K562 (cell line): ENCODE measurements at regions not wholly inside any gene's neighbourhood (a gene's known extent, or its start where the extent isn't known, plus 50 kb on each side); places are given as distances from the start of the nearest gene placed in this dataset.
"Not testable (repeated sequence)": the region's sequence is repeated elsewhere in the genome, so short reads cannot be mapped to it uniquely, and the experiment has no call there.

ENCODE experiments used
- ATAC-seq: fragments of 200-7000 bp; cut with Tn5 transposase; 3 replicates; pipeline ENCODE4 v1.9.1; 2020; ENCODE audit warnings: moderate library complexity
- BruUV-seq: library from RNA; stranded (reverse); fragments of 400-500 nt; replicated peaks from 2 replicates; lab custom pipeline; 2021; lab: Mats Ljungman, UMichigan
- CTCF ChIA-PET: fragments of 300-600 bp; formaldehyde crosslinking; extraction: SDS; loops from one replicate; lab custom pipeline; 2021; ENCODE audit warnings: low intra/inter-chr PET ratio; lab: Yijun Ruan, JAX
- POLR2A ChIA-PET: fragments of 300-600, 350-650 bp; sonication (Branson Sonifier 250); formaldehyde crosslinking; extraction: SDS; loops from one replicate; lab custom pipeline; 2021; ENCODE audit warnings: antibody characterized with exemption, inconsistent platforms; lab: Yijun Ruan, JAX
- DNase-seq, 4 experiments: peaks; one replicate each; pipeline versions ENCODE4 v3.0.0 to v3.0.0-alpha.2; 2011 to 2018; ENCODE audit warnings: low spot score in 3 of 4, mixed read lengths in 3 of 4; ENCODE audit errors: extremely low read depth in 1 of 4
- FAIRE-seq: peaks from 2 replicates; lab custom pipeline; 2011; peaks lifted over from hg19 to GRCh38; lab: Jason Lieb, UNC
- H2AFZ ChIP-seq: 2 replicates; pipeline ENCODE4 v1.6.0; 2011; ENCODE audit warnings: low read depth, low read length, control low read depth, inconsistent platforms
- H3K27ac ChIP-seq: fragments of 200-600 bp; 3 replicates; pipeline ENCODE4 v1.8.0; 2011; ENCODE audit warnings: low read depth, mild to moderate bottlenecking, control low read depth, inconsistent platforms, low read length, moderate library complexity, mixed read lengths; ENCODE audit errors: extremely low read depth
- H3K27me3 ChIP-seq, 2 experiments: fragments of 300-600 bp in 1 of 2; 2 replicates in 1 of 2; 3 replicates in 1 of 2; pipeline versions ENCODE4 v1.6.0 to v1.8.0; 2011; ENCODE audit warnings: inconsistent platforms in 2 of 2, low read length in 2 of 2, mild to moderate bottlenecking in 1 of 2, mixed read lengths in 1 of 2, moderate library complexity in 1 of 2; ENCODE audit not compliant: control insufficient read depth in 2 of 2, insufficient read depth in 2 of 2
- H3K36me3 ChIP-seq: fragments of 300-600 bp; 3 replicates; pipeline ENCODE4 v1.8.0; 2011; ENCODE audit warnings: mild to moderate bottlenecking, low read length, inconsistent platforms; ENCODE audit not compliant: control insufficient read depth, insufficient read depth
- H3K4me1 ChIP-seq, 2 experiments: fragments of 200-600 bp in 1 of 2; replicated peaks in 1 of 2; 2 replicates in 1 of 2; 3 replicates in 1 of 2; pipeline versions ENCODE4 v1.5.1 to v1.8.0; 2011; ENCODE audit warnings: inconsistent platforms in 2 of 2, low read length in 2 of 2, mild to moderate bottlenecking in 1 of 2, mixed read lengths in 1 of 2, moderate library complexity in 1 of 2; ENCODE audit not compliant: control insufficient read depth in 2 of 2, insufficient read depth in 2 of 2
- H3K4me2 ChIP-seq: 2 replicates; pipeline ENCODE4 v1.6.1; 2011; ENCODE audit warnings: low read length, control low read depth, inconsistent platforms, mixed read lengths; ENCODE audit not compliant: insufficient read depth
- H3K4me3 ChIP-seq: fragments of 200-600 bp; sonication (generic), shearing (Covaris generic); 2 replicates; pipeline ENCODE4 v1.5.1; 2016; ENCODE audit warnings: control low read depth, inconsistent platforms
- H3K79me2 ChIP-seq: fragments of 200-600 bp; 3 replicates; pipeline ENCODE4 v1.8.0; 2011; ENCODE audit warnings: low read length, inconsistent platforms; ENCODE audit not compliant: control insufficient read depth, insufficient read depth
- H3K9ac ChIP-seq, 2 experiments: 2 replicates each; pipeline versions ENCODE4 v1.6.0 to v1.6.1; 2011; ENCODE audit warnings: low read depth in 2 of 2, low read length in 2 of 2, control low read depth in 1 of 2, inconsistent platforms in 1 of 2, mild to moderate bottlenecking in 1 of 2, mixed read lengths in 1 of 2; ENCODE audit not compliant: insufficient read depth in 1 of 2
- H3K9me1 ChIP-seq: one replicate; pipeline ENCODE4 v1.6.0; 2011; ENCODE audit warnings: inconsistent platforms, mild to moderate bottlenecking, low read length, moderate library complexity; ENCODE audit not compliant: control insufficient read depth, insufficient read depth
- H3K9me3 ChIP-seq: replicated peaks from 2 replicates; pipeline ENCODE4 v1.5.1; 2011; ENCODE audit warnings: low read depth, low read length, inconsistent platforms; ENCODE audit not compliant: control insufficient read depth, insufficient read depth
- H4K20me1 ChIP-seq: replicated peaks from 2 replicates; pipeline ENCODE4 v1.6.1; 2011; ENCODE audit warnings: low read length, inconsistent platforms, mixed read lengths; ENCODE audit not compliant: control insufficient read depth, insufficient read depth
- MEIS2 ChIP-seq: fragments of 450-650 bp; IDR thresholded peaks from 2 replicates; pipeline ENCODE4 v1.6.1; 2014; ENCODE audit warnings: mild to moderate bottlenecking; ENCODE audit not compliant: partially characterized antibody
- ZNF175 ChIP-seq: fragments of 200-800 bp; sonication (Bioruptor generic); IDR thresholded peaks from 2 replicates; pipeline ENCODE4 v1.6.1; 2016; ENCODE audit warnings: low read depth, mild to moderate bottlenecking, missing genetic modification characterization, missing compliant biosample characterization
- WGBS: fragments of 100-300 bp; shearing (Covaris generic); methylation state at CpG from one replicate; pipeline ENCODE4 v1.1.6; 2016; ENCODE audit warnings: low coverage, mixed read lengths; ENCODE audit not compliant: insufficient coverage; ENCODE audit errors: missing lambda C conversion rate; 5-methylcytosine and 5-hydroxymethylcytosine counted together
- in situ Hi-C: fragments of 300-500 bp; cut with MboI; formaldehyde crosslinking; loops from 4 replicates; pipeline ENCODE4 v1.15.0; 2018; ENCODE audit warnings: inconsistent platforms, mixed read lengths
- intact Hi-C: fragments of 100-400 bp; cut with micrococcal nuclease; formaldehyde crosslinking; loops from 2 replicates; pipeline ENCODE4 v1.14.2; 2022

DNA sequence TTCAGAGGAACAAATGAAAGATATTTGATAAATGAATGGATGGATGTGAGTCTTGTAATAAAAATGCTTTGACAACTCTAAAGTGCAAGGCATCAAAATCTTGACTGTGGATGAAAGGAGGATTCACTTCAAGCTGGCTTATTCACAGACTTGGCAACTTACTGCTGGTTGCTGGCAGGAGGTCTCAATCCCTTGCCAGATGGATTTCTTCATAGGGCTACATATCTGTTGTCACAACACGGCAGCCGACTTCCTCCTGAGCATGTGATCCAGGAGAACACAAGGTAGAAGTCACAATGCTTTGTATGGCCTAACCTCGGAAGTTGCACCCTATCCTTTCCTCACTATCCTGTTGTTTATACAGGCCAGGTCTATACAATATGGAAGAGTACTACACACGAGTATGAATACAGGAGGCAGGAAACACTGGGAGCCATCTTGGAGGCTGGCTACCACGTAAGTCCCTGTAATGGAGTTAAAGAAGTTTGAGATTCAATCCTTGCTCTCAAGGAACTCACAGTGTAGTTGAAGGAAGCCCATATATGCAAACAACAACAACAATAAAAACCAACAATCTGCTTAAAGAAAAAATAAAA lies 97.9 kb downstream of the ID4 start:
- Histone ChIP-seq H3K27me3 (no peaks in the 10 kb centered on the region), H3K9ac (no peak overlapping the region), H3K4me1 (no peaks in the 10 kb centered on the region), H3K79me2 (no peaks in the 10 kb centered on the region), H3K9me3 (no peaks in the 10 kb centered on the region; the same call in 1 of the 2 replicates), H3K4me3 (no peak overlapping the region), H2AFZ (no peak overlapping the region), H3K4me2 (no peak overlapping the region), H4K20me1 (no peaks in the 10 kb centered on the region), H3K9me1 (no peaks in the 10 kb centered on the region), H3K27ac (no peak overlapping the region), H3K36me3 (no peaks in the 10 kb centered on the region)
- DNase-seq: no peak
- no peak for FAIRE-seq
- 1% methylated on average over 5 of the region's 5 CpGs for WGBS
- in situ Hi-C loops: no loop called here
- no peak for TF ChIP-seq MEIS2
- peak; percentile 97 for TF ChIP-seq ZNF175
- ATAC-seq: no peak
- BruUV-seq: no TSS peak
- intact Hi-C loops: no loop called here
- POLR2A ChIA-PET: no interaction called here
- CTCF ChIA-PET: no interaction called here

DNA sequence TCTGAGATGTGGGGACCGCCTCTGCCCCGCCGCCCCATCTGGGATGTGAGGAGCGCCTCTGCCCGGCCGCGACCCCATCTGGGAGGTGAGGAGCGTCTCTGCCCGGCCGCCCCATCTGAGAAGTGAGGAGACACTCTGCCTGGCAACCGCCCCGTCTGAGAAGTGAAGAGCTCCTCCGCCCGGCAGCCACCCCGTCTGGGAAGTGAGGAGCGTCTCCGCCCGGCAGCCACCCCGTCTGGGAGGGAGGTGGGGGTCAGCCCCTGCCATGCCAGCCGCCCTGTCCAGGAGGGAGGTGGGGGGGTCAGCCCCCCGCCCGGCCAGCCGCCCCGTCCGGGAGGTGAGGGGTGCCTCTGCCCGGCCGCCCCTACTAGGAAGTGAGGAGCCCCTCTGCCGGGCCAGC lies 102.2 kb downstream of the ID4 start:
- H3K9me1 ChIP-seq, H3K27ac ChIP-seq, H3K36me3 ChIP-seq, in situ Hi-C loops, H3K4me2 ChIP-seq, H3K9me3 ChIP-seq, H4K20me1 ChIP-seq, FAIRE-seq, ATAC-seq, BruUV-seq, H3K4me1 ChIP-seq, H3K79me2 ChIP-seq, DNase-seq, intact Hi-C loops, H2AFZ ChIP-seq, CTCF ChIA-PET, H3K9ac ChIP-seq, H3K4me3 ChIP-seq, H3K27me3 ChIP-seq, POLR2A ChIA-PET: not testable (repeated sequence)
- 53% methylated on average over 11 of the region's 28 CpGs for WGBS

DNA sequence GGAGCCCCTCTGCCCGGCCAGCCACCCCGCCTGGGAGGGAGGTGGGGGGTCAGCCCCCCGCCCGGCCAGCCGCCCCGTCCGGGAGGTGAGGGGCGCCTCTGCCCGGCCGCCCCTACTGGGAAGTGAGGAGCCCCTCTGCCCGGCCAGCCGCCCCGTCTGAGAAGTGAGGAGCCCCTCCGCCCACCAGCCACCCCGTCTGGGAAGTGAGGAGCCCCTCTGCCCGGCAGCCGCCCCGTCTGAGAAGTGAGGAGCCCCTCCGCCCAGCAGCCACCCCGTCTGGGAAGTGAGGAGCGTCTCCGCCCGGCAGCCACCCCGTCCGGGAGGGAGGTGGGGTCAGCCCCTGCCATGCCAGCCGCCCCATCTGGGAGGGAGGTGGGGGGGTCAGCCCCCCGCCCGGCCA lies 102.8 kb downstream of the ID4 start:
- H3K79me2 ChIP-seq, intact Hi-C loops, ATAC-seq, H3K9me1 ChIP-seq, POLR2A ChIA-PET, H3K4me3 ChIP-seq, H3K4me2 ChIP-seq, CTCF ChIA-PET, DNase-seq, H3K9me3 ChIP-seq, H3K36me3 ChIP-seq, FAIRE-seq, H3K27me3 ChIP-seq, H3K27ac ChIP-seq, in situ Hi-C loops, H3K4me1 ChIP-seq, H4K20me1 ChIP-seq, BruUV-seq, H2AFZ ChIP-seq, H3K9ac ChIP-seq: not testable (repeated sequence)
- WGBS: 50% methylated on average over 2 of the region's 28 CpGs
